ENCODE measurements at regions not wholly inside any gene's neighbourhood (a gene's known extent, or its start where the extent isn't known, plus 50 kb on each side); places are given as distances from the start of the nearest gene placed in this dataset.

GRCh38 chr12:115190010-115190770 is 506.2 kb upstream of the TBX3 start:
- TF ChIP-seq GABPA (IDR thresholded peaks at IDR 0.05; ENCODE audit: borderline replicate concordance, insufficient read depth, low read length) (no peak), YY1 (IDR thresholded peaks at IDR 0.05; ENCODE audit: low read depth, low read length) (no peak), CHD2 (IDR thresholded peaks at IDR 0.05; ENCODE audit: low read length) (no peak), EZH2 (IDR thresholded peaks at IDR 0.05; ENCODE audit: low read depth, low read length, severe bottlenecking) (no peak), POLR2A (IDR thresholded peaks at IDR 0.05; ENCODE audit: control extremely low read depth in 1 of 2, low read depth in 2 of 2, low read length in 2 of 2) (no peak), RAD21 (IDR thresholded peaks at IDR 0.05 in 1 of 2, conservative IDR thresholded peaks at IDR 0.05 in 1 of 2; ENCODE audit: low read depth in 2 of 2, low read length in 2 of 2) (no peak)
- TF ChIP-seq, protein P1, sequence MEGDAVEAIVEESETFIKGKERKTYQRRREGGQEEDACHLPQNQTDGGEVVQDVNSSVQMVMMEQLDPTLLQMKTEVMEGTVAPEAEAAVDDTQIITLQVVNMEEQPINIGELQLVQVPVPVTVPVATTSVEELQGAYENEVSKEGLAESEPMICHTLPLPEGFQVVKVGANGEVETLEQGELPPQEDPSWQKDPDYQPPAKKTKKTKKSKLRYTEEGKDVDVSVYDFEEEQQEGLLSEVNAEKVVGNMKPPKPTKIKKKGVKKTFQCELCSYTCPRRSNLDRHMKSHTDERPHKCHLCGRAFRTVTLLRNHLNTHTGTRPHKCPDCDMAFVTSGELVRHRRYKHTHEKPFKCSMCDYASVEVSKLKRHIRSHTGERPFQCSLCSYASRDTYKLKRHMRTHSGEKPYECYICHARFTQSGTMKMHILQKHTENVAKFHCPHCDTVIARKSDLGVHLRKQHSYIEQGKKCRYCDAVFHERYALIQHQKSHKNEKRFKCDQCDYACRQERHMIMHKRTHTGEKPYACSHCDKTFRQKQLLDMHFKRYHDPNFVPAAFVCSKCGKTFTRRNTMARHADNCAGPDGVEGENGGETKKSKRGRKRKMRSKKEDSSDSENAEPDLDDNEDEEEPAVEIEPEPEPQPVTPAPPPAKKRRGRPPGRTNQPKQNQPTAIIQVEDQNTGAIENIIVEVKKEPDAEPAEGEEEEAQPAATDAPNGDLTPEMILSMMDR (IDR thresholded peaks at IDR 0.05; ENCODE audit: control extremely low read depth in 1 of 3, insufficient read depth in 1 of 3, low read depth in 1 of 3, low read length in 3 of 3), result no peak

Data from H1 (cell line).